ENCODE measurements at regions not wholly inside any gene's neighbourhood (a gene's known extent, or its start where the extent isn't known, plus 50 kb on each side); places are given as distances from the start of the nearest gene placed in this dataset.

DNA sequence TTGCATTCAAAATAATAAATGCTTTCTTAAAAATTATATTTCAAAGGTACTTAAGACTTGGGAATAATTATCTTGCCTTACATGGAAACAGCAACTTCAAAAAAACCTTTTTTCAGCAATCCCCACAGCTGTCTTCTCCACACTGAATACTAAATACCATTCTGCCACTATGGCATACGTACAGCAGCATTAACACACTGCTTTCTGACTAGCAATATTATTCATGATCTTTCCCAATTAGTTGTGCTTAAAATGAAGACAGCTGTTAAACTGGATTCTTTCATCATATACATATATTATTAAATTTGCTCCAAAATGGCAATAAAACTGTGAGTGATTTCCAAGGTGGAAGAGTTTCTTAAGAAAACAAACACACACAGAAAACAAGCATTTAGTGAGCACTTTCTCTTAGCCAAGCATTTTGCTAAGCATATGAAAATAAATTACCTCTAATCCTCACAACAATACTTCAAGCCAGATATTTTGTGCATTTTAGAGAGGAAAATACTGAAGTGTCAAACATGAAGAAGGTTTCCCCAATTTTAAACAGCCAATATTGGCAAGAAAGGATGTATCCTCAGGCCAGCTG is 609.5 kb downstream of the SLITRK1 start:
- POLR2A ChIA-PET: no interaction called here
- no peak for FAIRE-seq
- H3K4me1 ChIP-seq (ENCODE audit: control insufficient read depth, extremely low read depth, insufficient read depth, low read length): no peaks in the 10 kb centered on the region
- dilution Hi-C loops (cut with MboI; ENCODE audit: extremely low pct_ligation_motif_present, low sequenced_read_pairs) (no loop called here), intact Hi-C loops (cut with micrococcal nuclease) (no loop called here)
- no peaks in the 10 kb centered on the region for H3K9me1 ChIP-seq (replicated peaks; ENCODE audit: control insufficient read depth, extremely low read depth, insufficient read depth, low read length)
- peaks cover 7% of the 10 kb centered on the region for H3K9me3 ChIP-seq (replicated peaks; ENCODE audit: control insufficient read depth, insufficient read depth, low read length)
- no peaks in the 10 kb centered on the region for H3K79me2 ChIP-seq (ENCODE audit: control insufficient read depth, insufficient read depth, low read length)
- no peak overlapping the region for H3K4me3 ChIP-seq (replicated peaks in 1 of 3; ENCODE audit: insufficient read depth in 1 of 3, low read depth in 1 of 3, low read length in 3 of 3)
- no peak overlapping the region for H3K27ac ChIP-seq (ENCODE audit: insufficient read depth, low read depth, low read length)
- H3K9ac ChIP-seq (replicated peaks; ENCODE audit: extremely low read depth, insufficient read depth, low read length): no peak overlapping the region
- no peaks in the 10 kb centered on the region for H3K36me3 ChIP-seq (ENCODE audit: control insufficient read depth in 2 of 2, extremely low read depth in 1 of 2, insufficient read depth in 2 of 2, low read length in 2 of 2)
- CTCF ChIA-PET: no interaction called here
- no peak for TF ChIP-seq POLR2AphosphoS5 (IDR thresholded peaks at IDR 0.05; ENCODE audit: insufficient read depth, low read depth, low read length)
- no peak for TF ChIP-seq MYC (IDR thresholded peaks at IDR 0.05; ENCODE audit: low read depth, low read length)
- TF ChIP-seq CTCF (IDR thresholded peaks at IDR 0.05; ENCODE audit: extremely low read depth in 1 of 2, insufficient read depth in 1 of 2, low read depth in 1 of 2, low read length in 2 of 2): no peak
- no peak for TF ChIP-seq FOS (IDR thresholded peaks at IDR 0.05; ENCODE audit: borderline replicate concordance, insufficient read depth, low read length)
- TF ChIP-seq JUN (IDR thresholded peaks at IDR 0.05; ENCODE audit: borderline replicate concordance, insufficient read depth, insufficient read length, low read depth): no peak
- TF ChIP-seq, protein P1, sequence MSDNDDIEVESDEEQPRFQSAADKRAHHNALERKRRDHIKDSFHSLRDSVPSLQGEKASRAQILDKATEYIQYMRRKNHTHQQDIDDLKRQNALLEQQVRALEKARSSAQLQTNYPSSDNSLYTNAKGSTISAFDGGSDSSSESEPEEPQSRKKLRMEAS (IDR thresholded peaks at IDR 0.05; ENCODE audit: insufficient read depth, insufficient read length): no peak
- TF ChIP-seq GATA2 (IDR thresholded peaks at IDR 0.05; ENCODE audit: insufficient read depth, insufficient read length, low read depth, low read length): no peak
- TF ChIP-seq EZH2 (IDR thresholded peaks at IDR 0.05; ENCODE audit: borderline replicate concordance, low read depth, low read length, severe bottlenecking): no peak
- TF ChIP-seq POLR2A (IDR thresholded peaks at IDR 0.05; ENCODE audit: low read depth, low read length): no peak
- no TSS peak for BruUV-seq (replicated peaks)
- H4K20me1 ChIP-seq (replicated peaks; ENCODE audit: control insufficient read depth, extremely low read depth, insufficient read depth, low read length): no peaks in the 10 kb centered on the region
- no peaks in the 10 kb centered on the region for H3K27me3 ChIP-seq (ENCODE audit: control insufficient read depth in 2 of 2, insufficient read depth in 2 of 2, low read length in 2 of 2)
- DNase-seq (ENCODE audit: low read depth, low spot score): no peak
- H3K4me2 ChIP-seq (ENCODE audit: insufficient read depth, low read length): no peak overlapping the region
- no peak overlapping the region for H2AFZ ChIP-seq (ENCODE audit: low read depth, low read length)

Data from endothelial cell of umbilical vein (primary cell).